ENCODE measurements at regions not wholly inside any gene's neighbourhood (a gene's known extent, or its start where the extent isn't known, plus 50 kb on each side); places are given as distances from the start of the nearest gene placed in this dataset.

DNA sequence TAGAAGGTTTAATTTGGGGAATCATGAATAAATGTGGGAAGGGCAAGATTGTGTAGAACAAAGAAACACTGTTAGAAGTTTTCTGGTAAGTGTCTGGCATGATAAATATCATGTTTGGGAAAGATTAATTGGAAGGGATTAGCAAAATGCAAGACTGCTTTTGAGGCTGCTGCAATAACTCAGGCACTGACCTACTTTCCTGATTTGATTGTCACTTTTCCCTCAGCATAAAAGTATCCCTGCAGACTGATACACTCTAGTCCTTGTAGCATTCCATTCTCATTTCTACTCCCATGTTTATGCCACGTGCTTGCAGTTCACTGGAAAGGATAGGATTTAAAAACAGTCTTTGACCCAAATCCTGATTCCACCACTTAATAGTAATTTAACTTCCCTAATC lies 303.3 kb upstream of the SEMA3A start:
- CTCF ChIA-PET, result no interaction called here
- no peak for DNase-seq (ENCODE audit: low read depth, low spot score)
- H3K27me3 ChIP-seq (ENCODE audit: control insufficient read depth, insufficient read depth, low read length), result no peaks in the 10 kb centered on the region
- TF ChIP-seq, protein P1, sequence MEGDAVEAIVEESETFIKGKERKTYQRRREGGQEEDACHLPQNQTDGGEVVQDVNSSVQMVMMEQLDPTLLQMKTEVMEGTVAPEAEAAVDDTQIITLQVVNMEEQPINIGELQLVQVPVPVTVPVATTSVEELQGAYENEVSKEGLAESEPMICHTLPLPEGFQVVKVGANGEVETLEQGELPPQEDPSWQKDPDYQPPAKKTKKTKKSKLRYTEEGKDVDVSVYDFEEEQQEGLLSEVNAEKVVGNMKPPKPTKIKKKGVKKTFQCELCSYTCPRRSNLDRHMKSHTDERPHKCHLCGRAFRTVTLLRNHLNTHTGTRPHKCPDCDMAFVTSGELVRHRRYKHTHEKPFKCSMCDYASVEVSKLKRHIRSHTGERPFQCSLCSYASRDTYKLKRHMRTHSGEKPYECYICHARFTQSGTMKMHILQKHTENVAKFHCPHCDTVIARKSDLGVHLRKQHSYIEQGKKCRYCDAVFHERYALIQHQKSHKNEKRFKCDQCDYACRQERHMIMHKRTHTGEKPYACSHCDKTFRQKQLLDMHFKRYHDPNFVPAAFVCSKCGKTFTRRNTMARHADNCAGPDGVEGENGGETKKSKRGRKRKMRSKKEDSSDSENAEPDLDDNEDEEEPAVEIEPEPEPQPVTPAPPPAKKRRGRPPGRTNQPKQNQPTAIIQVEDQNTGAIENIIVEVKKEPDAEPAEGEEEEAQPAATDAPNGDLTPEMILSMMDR (IDR thresholded peaks at IDR 0.05; ENCODE audit: low read depth, low read length), result no peak
- H3K4me3 ChIP-seq (ENCODE audit: low read depth, low read length), result no peak overlapping the region
- POLR2A ChIA-PET, result no interaction called here
- H3K27ac ChIP-seq (ENCODE audit: low read depth, low read length), result no peak overlapping the region
- H3K9me3 ChIP-seq (ENCODE audit: control insufficient read depth, insufficient read depth, low read length), result no peaks in the 10 kb centered on the region

DNA sequence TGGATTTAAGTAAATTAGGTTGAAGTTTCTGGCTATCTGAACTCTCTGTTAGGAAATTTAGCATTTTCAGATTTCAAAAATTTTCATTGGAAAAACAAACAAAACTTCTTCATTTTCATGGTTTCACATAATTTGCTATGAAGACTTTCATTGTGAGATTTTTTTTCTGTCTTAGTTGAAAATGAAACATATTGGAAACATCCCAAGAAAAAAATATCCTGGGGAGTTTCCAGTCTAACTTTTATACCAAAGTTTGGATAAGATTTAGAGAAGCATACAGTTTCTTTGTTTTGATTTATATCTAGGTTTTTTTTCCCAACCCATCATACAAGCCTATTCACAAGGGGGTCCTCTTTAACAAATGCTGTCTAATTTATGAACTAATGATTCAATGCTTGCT lies 300.5 kb upstream of the SEMA3A start:
- DNase-seq (ENCODE audit: low read depth, low spot score), result no peak
- CTCF ChIA-PET, result no interaction called here
- no peak overlapping the region for H3K27ac ChIP-seq (ENCODE audit: low read depth, low read length)

DNA sequence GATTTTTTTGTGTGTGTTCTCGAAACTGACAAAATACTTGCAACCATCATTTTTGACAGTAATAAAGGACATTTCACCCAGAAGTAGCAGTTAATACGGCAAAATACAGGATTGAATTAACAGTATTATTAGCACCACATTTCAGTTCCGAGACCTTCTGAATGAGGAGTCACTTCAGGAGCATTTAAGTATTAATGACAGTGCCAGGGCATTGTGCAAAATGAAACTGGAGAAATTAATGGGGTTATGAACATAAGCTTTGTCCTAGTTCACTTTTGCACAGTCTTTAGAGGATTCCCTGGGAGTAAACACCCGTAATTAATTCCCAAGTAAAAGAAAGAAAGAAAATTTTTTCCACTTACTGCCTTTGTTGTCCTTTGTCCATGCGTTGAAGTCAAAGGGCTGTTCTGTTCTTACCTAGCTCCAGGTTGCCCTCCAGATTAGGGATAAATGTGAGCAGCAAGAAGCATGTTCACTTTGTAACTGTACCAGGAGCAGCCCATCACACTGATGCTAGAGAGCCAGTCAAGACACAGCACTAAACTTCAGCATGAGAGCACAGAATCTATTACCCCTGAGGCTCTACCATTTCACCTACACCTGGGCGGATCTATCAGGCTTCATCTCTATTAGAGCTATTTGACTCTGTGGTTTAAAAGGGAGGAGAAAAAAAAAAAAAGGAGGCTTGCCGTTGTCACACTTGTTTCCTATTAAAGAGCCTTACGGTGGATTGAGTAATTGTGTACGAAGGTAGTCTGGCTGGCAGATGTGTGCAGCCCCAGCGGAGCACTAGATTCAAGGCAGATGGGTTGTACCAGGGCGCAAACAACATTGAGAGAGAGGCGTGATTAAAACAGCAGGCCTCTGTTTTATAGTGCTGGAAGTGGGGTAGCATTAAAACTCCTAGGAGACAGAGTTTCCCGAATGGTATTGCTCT lies 297.8 kb upstream of the SEMA3A start:
- ChIA-PET POLR2A (no interaction called here), CTCF (interaction anchor here (0.6 kb wide), 1 partner anchor 67 kb away, joined by 9 read pairs; no protein-coding TSS in a partner anchor)
- H3K4me3 ChIP-seq (ENCODE audit: low read depth, low read length), result no peak overlapping the region
- H3K27me3 ChIP-seq (ENCODE audit: control insufficient read depth, insufficient read depth, low read length), result no peaks in the 10 kb centered on the region
- TF ChIP-seq, protein P1 (IDR thresholded peaks at IDR 0.05; ENCODE audit: low read depth, low read length), result no peak
- no peaks in the 10 kb centered on the region for H3K9me3 ChIP-seq (ENCODE audit: control insufficient read depth, insufficient read depth, low read length)
- no peak overlapping the region for H3K27ac ChIP-seq (ENCODE audit: low read depth, low read length)
- DNase-seq (ENCODE audit: low read depth, low spot score), result no peak

More for the DNA sequence above, 300.5 kb upstream of the SEMA3A start:
- Histone ChIP-seq H3K27me3 (ENCODE audit: control insufficient read depth, insufficient read depth, low read length) (no peaks in the 10 kb centered on the region), H3K9me3 (ENCODE audit: control insufficient read depth, insufficient read depth, low read length) (no peaks in the 10 kb centered on the region), H3K4me3 (ENCODE audit: low read depth, low read length) (no peak overlapping the region)
- TF ChIP-seq, protein P1 (IDR thresholded peaks at IDR 0.05; ENCODE audit: low read depth, low read length), result no peak
- POLR2A ChIA-PET, result no interaction called here

DNA sequence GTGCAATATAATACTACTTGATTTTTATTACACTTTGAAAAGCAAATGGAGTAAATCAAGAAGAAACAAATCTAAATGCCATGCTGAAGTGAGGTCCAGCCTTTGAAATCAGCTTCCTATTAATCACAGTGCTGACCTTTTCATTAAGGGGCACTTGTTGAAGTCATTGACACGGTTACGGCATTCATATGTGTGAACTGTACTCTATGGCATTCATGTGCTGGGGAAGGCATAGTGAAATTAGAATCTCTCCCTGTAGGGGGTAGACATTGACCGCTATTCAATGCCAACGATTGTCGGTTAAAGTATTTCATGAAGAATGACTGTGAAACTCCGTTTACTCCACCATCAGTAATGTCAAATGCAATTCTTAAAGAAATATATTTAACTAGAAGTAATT lies 296.1 kb upstream of the SEMA3A start:
- TF ChIP-seq, protein P1 (IDR thresholded peaks at IDR 0.05; ENCODE audit: low read depth, low read length), result no peak
- Histone ChIP-seq H3K9me3 (ENCODE audit: control insufficient read depth, insufficient read depth, low read length) (no peaks in the 10 kb centered on the region), H3K27ac (ENCODE audit: low read depth, low read length) (no peak overlapping the region), H3K4me3 (ENCODE audit: low read depth, low read length) (no peak overlapping the region), H3K27me3 (ENCODE audit: control insufficient read depth, insufficient read depth, low read length) (no peaks in the 10 kb centered on the region)
- no peak for DNase-seq (ENCODE audit: low read depth, low spot score)
- POLR2A ChIA-PET, result no interaction called here
- CTCF ChIA-PET, result no interaction called here

DNA sequence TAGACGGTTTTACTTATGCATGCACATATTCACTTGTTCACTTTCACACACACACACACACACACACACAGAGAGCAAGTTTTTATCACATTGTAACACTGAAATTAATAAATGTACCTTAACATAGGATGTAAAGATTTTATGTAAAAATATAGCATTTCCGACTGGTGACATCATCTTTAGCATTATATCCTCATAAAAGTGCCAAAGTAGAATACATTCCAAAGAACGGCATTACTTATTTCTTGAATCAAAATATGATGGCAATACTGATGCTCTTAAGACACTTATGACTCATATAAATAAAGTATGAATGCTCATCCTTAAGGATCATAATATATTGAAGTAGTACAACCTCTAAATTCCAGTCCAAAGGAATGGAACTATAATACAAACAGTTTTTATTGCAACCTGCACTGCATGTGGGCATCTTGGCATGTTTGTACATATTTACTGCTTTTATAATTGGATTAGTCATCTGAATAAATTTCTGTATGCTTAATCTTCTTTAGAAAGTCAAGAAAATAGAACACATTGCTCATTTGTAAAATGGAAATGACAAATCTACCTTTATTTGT lies 290.0 kb upstream of the SEMA3A start:
- ChIA-PET POLR2A (no interaction called here), CTCF (no interaction called here)
- TF ChIP-seq, protein P1 (IDR thresholded peaks at IDR 0.05; ENCODE audit: low read depth, low read length), result no peak
- Histone ChIP-seq H3K27me3 (ENCODE audit: control insufficient read depth, insufficient read depth, low read length) (no peaks in the 10 kb centered on the region), H3K4me3 (ENCODE audit: low read depth, low read length) (no peak overlapping the region), H3K27ac (ENCODE audit: low read depth, low read length) (no peak overlapping the region), H3K9me3 (ENCODE audit: control insufficient read depth, insufficient read depth, low read length) (no peaks in the 10 kb centered on the region)
- DNase-seq (ENCODE audit: low read depth, low spot score), result no peak

Data from AG04450 (cell line).